Amygdala (tissue), 56 donors: ENCODE measurements at regions not wholly inside any gene's neighbourhood (a gene's known extent, or its start where the extent isn't known, plus 50 kb on each side); places are given as distances from the start of the nearest gene placed in this dataset.
A peak's percentile ranks its signal among the peaks of the same experiment; 100 is the strongest.
"Not testable (repeated sequence)": the region's sequence is repeated elsewhere in the genome, so short reads cannot be mapped to it uniquely, and the experiment has no call there.

Experiments
- DNase-seq, 56 donors: peaks; one replicate each; lab custom pipeline; 2025; lab: John Stamatoyannopoulos, UW

GRCh38 chr6:166809721-166810120 is 146.6 kb downstream of the RNASET2 start:
- no peak for DNase-seq

DNA sequence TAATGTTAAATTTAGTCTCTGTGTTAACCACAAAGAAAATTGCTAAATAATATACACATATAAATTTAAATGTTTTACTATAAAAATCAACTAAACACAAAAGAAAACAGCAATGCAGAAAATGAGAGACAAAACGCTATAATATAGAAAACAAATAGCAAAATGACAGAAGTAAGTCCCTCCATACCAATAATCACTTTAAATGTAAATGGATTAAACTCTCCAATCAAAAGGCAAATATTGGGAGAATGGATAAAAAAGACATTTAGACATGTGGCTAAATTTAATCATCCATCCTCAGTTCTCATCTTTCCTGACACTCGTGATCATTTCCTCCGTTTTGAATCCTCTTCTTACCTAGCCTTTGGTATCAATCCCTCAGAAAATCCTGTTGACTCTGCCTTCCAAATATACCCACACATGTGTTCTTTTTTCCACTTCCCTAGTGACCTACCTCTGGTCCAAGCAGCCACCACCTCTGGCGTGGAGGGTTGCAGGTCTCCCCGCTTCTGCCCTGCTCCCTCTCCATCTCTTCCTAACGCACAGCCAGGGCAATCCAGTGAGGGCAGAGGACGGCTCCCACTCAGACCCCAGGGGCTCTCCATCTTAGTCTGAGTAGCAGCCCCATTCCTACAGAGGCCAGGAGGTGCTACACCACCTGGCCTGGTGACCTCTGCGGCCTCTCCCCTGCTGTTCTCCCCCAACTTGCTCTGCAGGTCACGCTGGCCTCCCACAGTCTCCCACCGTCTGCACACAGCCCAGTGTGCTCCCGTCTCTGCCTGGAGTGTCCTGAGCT is 149.2 kb downstream of the RNASET2 start:
- no peak for DNase-seq

- DNase-seq: no peak
Observed at GRCh38 chr6:166806217-166806838, 150.0 kb downstream of the RNASET2 start.

GRCh38 chr6:166803471-166803870 is 152.9 kb downstream of the RNASET2 start:
- DNase-seq: no peak

DNA sequence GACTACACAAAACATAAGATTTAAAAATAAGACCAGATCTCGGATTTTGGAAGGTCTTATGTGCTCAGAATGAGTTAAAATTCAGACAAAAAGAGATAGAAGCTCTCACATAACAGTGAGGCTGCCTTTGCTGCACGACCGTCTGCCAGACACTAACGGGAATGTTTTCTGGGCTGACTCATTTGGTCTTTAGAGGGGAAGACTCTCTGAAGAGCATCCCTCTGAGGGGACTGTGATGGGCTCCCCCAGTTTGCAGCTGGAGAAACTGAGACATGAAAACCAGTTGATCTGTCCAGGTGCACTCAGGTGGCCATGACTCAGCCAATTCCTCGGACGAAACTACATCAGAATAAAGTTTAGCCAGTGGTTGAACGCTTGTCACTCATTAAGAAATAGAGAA is 153.9 kb downstream of the RNASET2 start:
- DNase-seq: no peak

- peak in 5 of 56 donors; percentile 14 to 38 (median 28) for DNase-seq
Observed at GRCh38 chr6:166800137-166800536, 156.2 kb downstream of the RNASET2 start.

DNA sequence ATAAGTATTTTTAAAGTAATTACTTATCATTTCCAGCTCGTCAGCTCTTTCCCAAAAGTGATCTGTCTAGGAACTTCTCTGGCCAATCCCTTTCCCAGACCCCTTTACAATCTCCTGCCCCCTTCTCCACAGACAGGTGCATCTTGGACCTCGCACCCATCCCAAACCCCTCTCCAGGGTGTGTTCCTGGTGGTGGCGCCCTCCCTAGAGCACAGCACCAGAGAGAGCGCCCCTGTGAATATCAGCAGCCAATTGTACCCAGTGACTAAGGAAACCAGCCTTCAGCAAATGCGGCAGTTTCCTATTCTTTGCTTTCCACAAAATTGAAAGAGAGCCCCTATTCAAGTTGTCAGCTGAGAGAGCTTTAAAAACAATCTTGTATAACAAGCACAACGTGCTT is 157.7 kb downstream of the RNASET2 start:
- DNase-seq: peak in 1 of 56 donors; percentile 22

- DNase-seq: no peak
Observed at GRCh38 chr6:166796610-166797009, 159.7 kb downstream of the RNASET2 start.

DNA sequence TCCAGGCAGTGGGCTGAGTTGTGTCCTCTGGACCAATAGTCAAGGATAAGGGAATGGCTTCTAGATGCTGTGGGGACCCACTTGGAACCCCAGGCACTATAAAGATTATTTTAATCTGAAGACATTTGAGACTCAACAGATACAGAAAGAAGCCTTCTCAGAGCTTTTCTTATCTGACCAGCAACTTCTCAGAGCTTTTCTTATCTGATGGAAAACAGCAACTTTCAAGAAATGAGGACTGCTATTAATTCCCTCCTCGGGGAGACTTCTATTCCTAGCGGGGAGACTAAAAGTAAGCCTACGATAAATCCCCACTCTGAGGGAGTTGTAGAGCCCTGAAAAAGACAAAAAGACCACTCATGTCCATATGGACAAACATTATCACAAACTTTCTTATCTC is 160.5 kb downstream of the RNASET2 start:
- no peak for DNase-seq

DNA sequence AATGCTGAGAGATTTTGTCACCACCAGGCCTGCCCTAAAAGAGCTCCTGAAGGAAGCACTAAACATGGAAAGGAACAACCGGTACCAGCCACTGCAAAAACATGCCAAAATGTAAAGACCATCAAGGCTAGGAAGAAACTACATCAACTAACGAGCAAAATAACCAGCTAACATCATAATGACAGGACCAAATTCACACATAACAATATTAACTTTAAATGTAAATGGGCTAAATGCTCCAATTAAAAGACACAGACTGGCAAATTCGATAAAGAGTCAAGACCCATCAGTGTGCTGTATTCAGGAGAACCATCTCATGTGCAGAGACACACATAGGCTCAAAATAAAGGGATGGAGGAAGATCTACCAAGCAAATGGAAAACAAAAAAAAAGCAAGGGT is 163.8 kb upstream of the RPS6KA2 start:
- DNase-seq: not testable (repeated sequence)

DNA sequence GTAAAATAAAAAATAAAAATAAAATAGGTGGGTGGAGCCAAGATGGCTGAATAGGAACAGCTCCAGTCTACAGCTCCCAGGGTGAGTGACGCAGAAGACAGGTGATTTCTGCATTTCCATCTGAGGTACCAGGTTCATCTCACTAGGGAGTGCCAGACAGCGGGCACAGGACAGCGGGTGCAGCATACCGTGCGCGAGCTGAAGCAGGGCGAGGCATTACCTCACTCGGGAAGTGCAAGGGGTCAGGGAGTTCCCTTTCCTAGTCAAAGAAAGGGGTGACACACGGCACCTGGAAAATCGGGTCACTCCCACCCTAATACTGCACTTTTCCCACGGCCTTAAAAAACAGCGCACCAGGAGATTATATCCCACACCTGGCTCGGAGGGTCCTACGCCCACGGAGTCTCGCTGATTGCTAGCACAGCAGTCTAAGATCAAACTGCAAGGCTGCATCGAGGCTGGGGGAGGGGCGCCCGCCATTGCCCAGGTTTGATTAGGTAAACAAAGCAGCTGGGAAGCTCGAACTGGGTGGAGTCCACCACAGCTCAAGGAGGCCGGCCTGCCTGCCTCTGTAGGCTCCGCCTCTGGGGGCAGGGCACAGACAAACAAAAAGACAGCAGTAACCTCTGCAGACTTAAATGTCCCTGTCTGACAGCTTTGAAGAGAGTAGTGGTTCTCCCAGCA is 161.9 kb upstream of the RPS6KA2 start:
- DNase-seq: not testable (repeated sequence)

DNA sequence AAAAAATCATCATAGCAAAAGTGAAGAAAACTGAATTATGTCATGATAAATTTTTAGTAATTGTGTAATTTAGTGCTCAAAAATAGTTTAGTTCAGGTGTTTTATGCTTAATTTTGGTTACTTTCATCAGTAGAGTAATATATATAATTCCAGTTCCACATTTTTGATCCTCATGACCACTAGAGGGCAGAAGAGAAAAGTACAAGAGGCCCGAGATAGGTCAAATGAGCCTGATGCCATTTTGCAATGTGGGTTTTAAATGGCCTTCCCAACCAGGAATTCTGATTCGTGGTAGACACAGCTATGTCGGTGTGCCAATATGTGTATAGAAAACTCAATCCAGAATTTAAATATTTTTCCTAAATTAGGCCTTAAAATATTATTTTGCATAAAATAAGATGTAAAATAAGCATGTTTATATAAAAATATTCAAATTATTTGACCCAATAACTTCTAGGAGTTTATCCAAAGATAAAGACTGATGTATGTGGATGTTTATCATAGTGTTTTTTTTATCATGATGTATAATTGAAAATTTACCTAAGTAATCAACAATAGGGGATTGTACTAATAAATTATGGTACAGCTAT is 159.7 kb upstream of the RPS6KA2 start:
- peak in 2 of 56 donors; percentile 25 to 52 for DNase-seq

DNA sequence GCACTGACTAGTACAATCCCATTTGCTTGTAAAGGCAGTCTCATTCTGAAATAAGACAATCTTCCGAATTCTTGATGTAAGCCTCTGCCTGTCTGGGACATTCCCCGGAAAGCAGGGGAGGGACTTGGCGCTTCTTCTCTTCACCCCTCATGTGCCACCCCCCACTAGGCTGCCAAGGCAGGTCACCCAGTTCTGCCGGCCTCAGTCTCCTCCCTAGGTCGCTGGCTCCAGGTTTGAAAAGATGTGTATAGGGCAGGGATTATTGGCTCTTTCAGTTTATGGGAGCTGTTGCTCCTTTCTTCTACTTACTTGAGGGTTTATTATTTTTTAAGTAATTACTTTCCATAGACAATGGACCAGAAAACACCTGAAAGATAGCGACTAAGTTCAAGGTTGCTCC is 158.1 kb upstream of the RPS6KA2 start:
- no peak for DNase-seq

- no peak for DNase-seq
Observed at GRCh38 chr6:166784691-166785090, 157.6 kb upstream of the RPS6KA2 start.

DNA sequence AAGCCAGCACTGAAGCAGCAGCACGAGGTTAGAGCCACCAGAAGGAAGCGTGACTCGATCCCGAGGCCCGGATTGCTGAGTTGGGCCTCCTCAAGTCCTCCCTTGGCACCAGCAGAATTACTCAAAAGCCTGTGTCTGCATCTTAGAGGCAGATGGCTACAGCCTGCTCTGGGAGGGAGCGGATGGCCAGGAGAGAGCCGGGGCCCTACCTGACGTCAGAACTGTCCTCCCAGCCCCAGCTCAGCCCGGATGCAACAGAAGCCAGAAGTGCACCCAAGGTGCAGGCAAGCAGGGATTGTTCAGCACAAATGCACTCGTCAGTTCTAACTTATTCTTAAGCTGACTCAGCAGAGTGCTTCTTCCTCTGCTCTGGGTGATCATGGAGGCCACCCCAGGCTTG is 155.5 kb upstream of the RPS6KA2 start:
- DNase-seq: no peak

DNA sequence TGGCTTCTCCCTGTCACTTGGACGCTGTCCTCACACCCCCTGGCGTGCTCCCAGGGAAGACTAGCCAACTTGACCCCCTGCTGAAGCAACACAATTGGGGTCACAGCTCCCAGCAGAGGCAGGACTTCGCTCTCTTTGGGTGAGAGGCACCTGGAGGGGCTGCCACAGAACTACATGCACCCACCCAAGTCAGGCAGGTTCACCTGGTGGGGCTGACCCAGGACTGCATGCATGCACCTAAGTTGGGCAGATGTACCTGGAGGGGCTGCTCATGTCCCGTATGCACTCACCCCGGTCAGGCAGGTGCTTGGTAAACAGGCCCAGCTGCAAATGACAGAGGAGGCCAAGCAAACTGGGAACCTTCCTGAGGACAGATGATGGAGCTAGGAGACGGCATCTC is 154.3 kb upstream of the RPS6KA2 start:
- DNase-seq: no peak

GRCh38 chr6:166779963-166780683 is 153.1 kb upstream of the RPS6KA2 start:
- DNase-seq: no peak

GRCh38 chr6:166779381-166779780 is 152.3 kb upstream of the RPS6KA2 start:
- no peak for DNase-seq

GRCh38 chr6:166778776-166779175 is 151.7 kb upstream of the RPS6KA2 start:
- DNase-seq: peak in 2 of 56 donors; percentile 28 to 35

DNA sequence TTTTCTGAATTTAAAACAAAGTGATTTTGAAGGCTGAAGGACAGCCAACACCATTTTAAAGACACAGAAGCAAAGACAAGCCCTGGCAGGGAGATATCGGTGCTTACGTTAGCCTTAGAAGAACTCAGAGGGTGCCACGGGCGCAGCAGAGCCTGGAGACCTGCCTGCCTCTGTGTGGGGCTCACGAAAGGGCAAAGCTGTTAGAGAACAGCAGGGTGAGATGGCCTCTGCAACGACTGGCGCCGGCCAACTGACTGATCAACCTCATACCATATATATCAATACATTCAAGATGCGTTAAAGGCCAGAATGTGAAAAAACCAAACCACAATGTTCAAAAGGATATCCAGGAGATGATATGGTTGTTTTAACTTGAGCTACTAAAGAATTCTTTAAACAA is 151.0 kb upstream of the RPS6KA2 start:
- no peak for DNase-seq
